NB4 (cell line): ENCODE measurements at regions not wholly inside any gene's neighbourhood (a gene's known extent, or its start where the extent isn't known, plus 50 kb on each side); places are given as distances from the start of the nearest gene placed in this dataset.

Experiments
- DNase-seq: peaks from one replicate; pipeline ENCODE4 v3.0.0; 2010; ENCODE audit warnings: low read depth
- H3K4me3 ChIP-seq: one replicate; pipeline ENCODE4 v1.5.1; 2011; ENCODE audit warnings: mild to moderate bottlenecking, low read depth, low read length, moderate library complexity
- CTCF ChIP-seq: IDR thresholded peaks from one replicate; pipeline ENCODE4 v1.5.1; 2012; ENCODE audit warnings: low read depth, low read length
- MYC ChIP-seq: IDR thresholded peaks from 2 replicates; pipeline ENCODE4 v1.6.1; 2011; ENCODE audit warnings: low read depth, low read length
- POLR2A ChIP-seq: IDR thresholded peaks from 2 replicates; pipeline ENCODE4 v1.6.1; 2011; ENCODE audit warnings: mild to moderate bottlenecking; ENCODE audit not compliant: insufficient read length; ENCODE audit errors: extremely low read depth
- TF ChIP-seq, protein P1 (sequence below): IDR thresholded peaks from 2 replicates; pipeline ENCODE4 v1.6.1; 2011; ENCODE audit warnings: low read depth, low read length

GRCh38 chr13:73607489-73608156 lies 526.6 kb downstream of the KLF12 start:
- DNase-seq: no peak
- TF ChIP-seq, protein P1, sequence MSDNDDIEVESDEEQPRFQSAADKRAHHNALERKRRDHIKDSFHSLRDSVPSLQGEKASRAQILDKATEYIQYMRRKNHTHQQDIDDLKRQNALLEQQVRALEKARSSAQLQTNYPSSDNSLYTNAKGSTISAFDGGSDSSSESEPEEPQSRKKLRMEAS: no peak
- TF ChIP-seq POLR2A (no peak), CTCF (no peak), MYC (no peak)
- no peak overlapping the region for H3K4me3 ChIP-seq

DNA sequence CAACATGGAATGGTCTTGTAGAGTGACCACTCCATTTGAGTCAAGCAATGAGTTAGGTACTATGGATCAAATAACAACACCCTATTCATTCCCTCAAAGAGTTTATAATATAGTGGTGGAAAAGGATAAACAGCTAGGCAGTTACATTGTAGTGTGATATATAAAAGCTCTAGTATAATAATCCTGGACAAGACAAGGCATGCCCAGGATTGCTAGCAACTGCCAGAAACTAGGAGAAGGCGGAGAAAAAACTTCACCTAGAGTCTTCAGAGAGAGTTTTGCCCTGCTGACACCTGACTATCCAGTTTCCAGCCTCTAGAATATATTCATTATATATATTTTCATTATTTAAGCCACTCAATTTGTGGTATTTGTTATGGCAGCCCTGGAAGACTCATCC lies 530.6 kb downstream of the KLF12 start:
- no peak for DNase-seq
- H3K4me3 ChIP-seq: no peak overlapping the region

GRCh38 chr13:73602295-73602694 lies 531.9 kb downstream of the KLF12 start:
- H3K4me3 ChIP-seq: no peak overlapping the region
- no peak for DNase-seq
- TF ChIP-seq MYC (no peak), CTCF (no peak), POLR2A (no peak)
- TF ChIP-seq, protein P1: no peak

More for the DNA sequence above, 530.6 kb downstream of the KLF12 start:
- TF ChIP-seq MYC: no peak
- TF ChIP-seq, protein P1: no peak
- TF ChIP-seq CTCF: no peak
- no peak for TF ChIP-seq POLR2A

DNA sequence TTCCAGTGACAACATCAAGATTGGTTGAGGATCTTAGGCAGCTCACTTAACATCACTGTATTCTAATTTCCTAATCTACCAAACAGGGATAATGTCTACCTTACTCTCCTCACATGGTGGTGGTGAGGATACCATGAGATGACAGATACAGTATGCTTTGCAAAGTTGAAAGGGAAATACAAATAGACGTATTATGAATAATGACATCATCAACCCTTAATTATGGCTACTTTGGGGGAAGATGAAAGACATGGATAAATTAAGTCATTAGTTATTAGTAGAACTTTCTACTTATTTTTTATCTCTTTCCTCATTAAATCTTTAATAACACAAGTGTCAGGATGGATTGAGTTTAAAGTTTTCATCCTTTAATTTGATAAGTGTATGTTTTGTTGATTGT lies 532.5 kb downstream of the KLF12 start:
- no peak for TF ChIP-seq CTCF
- TF ChIP-seq, protein P1: no peak
- no peak for TF ChIP-seq MYC
- no peak for TF ChIP-seq POLR2A
- DNase-seq: no peak
- H3K4me3 ChIP-seq: no peak overlapping the region

GRCh38 chr13:73599232-73600128 lies 534.7 kb downstream of the KLF12 start:
- no peak for DNase-seq
- TF ChIP-seq, protein P1: no peak
- TF ChIP-seq CTCF (no peak), MYC (no peak), POLR2A (no peak)
- H3K4me3 ChIP-seq: no peak overlapping the region
